Endothelial cell of umbilical vein (primary cell): ENCODE measurements at regions not wholly inside any gene's neighbourhood (a gene's known extent, or its start where the extent isn't known, plus 50 kb on each side); places are given as distances from the start of the nearest gene placed in this dataset.

Experiments used
- BruUV-seq: library from RNA; stranded (reverse); fragments of 400-500 nt; replicated peaks from 2 replicates; lab custom pipeline; 2021; lab: Mats Ljungman, UMichigan
- CTCF ChIA-PET: fragments of 300-600, 350-600 bp; sonication (Branson Sonifier 250); formaldehyde crosslinking; loops from one replicate; lab custom pipeline; 2021; ENCODE audit warnings: antibody characterized with exemption, inconsistent platforms; lab: Charles Lee
- POLR2A ChIA-PET: fragments of 300-600, 350-600 bp; sonication (Branson Sonifier 250); formaldehyde crosslinking; loops from one replicate; lab custom pipeline; 2021; ENCODE audit warnings: antibody characterized with exemption, inconsistent platforms; lab: Charles Lee
- DNase-seq: peaks from one replicate; pipeline ENCODE4 v3.0.0-alpha.2; 2011; ENCODE audit warnings: low read depth, low spot score
- FAIRE-seq: peaks from 2 replicates; lab custom pipeline; 2011; peaks lifted over from hg19 to GRCh38; lab: Jason Lieb, UNC
- H2AFZ ChIP-seq: 2 replicates; pipeline ENCODE4 v1.6.0; 2012; ENCODE audit warnings: low read depth, low read length, control low read depth, inconsistent platforms
- H3K27ac ChIP-seq: 2 replicates; pipeline ENCODE4 v1.5.1; 2011; ENCODE audit warnings: low read depth, mild to moderate bottlenecking, control low read depth, low read length, moderate library complexity; ENCODE audit not compliant: insufficient read depth
- H3K27me3 ChIP-seq, 2 experiments: 2 replicates each; pipeline versions ENCODE4 v1.6.0 to v1.6.1; 2011; ENCODE audit warnings: low read length in 2 of 2, mixed read lengths in 1 of 2; ENCODE audit not compliant: control insufficient read depth in 2 of 2, insufficient read depth in 2 of 2
- H3K36me3 ChIP-seq, 2 experiments: 2 replicates in 1 of 2; 3 replicates in 1 of 2; pipeline ENCODE4 v1.5.1; 2011; ENCODE audit warnings: low read length in 2 of 2, mild to moderate bottlenecking in 1 of 2, moderate library complexity in 1 of 2; ENCODE audit not compliant: control insufficient read depth in 2 of 2, insufficient read depth in 2 of 2; ENCODE audit errors: extremely low read depth in 1 of 2
- H3K4me1 ChIP-seq: 3 replicates; pipeline ENCODE4 v1.5.1; 2011; ENCODE audit warnings: mild to moderate bottlenecking, low read length; ENCODE audit not compliant: control insufficient read depth, insufficient read depth; ENCODE audit errors: extremely low read depth
- H3K4me2 ChIP-seq: 2 replicates; pipeline ENCODE4 v1.6.1; 2011; ENCODE audit warnings: low read length, control low read depth, mixed read lengths; ENCODE audit not compliant: insufficient read depth
- H3K4me3 ChIP-seq, 3 experiments: fragments of 200-600 bp in 1 of 3; sonication (generic), shearing (Covaris generic) in 1 of 3; replicated peaks in 1 of 3; 2 replicates each; pipeline ENCODE4 v1.5.1; 2011 to 2016; ENCODE audit warnings: control low read depth in 3 of 3, low read length in 3 of 3, mild to moderate bottlenecking in 2 of 3, inconsistent platforms in 1 of 3, low read depth in 1 of 3, moderate library complexity in 1 of 3; ENCODE audit not compliant: insufficient read depth in 1 of 3
- H3K79me2 ChIP-seq: 2 replicates; pipeline ENCODE4 v1.6.0; 2012; ENCODE audit warnings: low read length, inconsistent platforms; ENCODE audit not compliant: control insufficient read depth, insufficient read depth
- H3K9ac ChIP-seq: replicated peaks from 2 replicates; pipeline ENCODE3; 2011; ENCODE audit warnings: low read length, control low read depth; ENCODE audit not compliant: insufficient read depth; ENCODE audit errors: extremely low read depth
- H3K9me1 ChIP-seq: replicated peaks from 3 replicates; pipeline ENCODE4 v1.6.0; 2011; ENCODE audit warnings: mild to moderate bottlenecking, low read length; ENCODE audit not compliant: control insufficient read depth, insufficient read depth; ENCODE audit errors: extremely low read depth
- H3K9me3 ChIP-seq: replicated peaks from 2 replicates; pipeline ENCODE4 v1.5.1; 2012; ENCODE audit warnings: low read length, inconsistent platforms; ENCODE audit not compliant: control insufficient read depth, insufficient read depth
- H4K20me1 ChIP-seq: replicated peaks from 2 replicates; pipeline ENCODE3; 2011; ENCODE audit warnings: mild to moderate bottlenecking, low read length; ENCODE audit not compliant: control insufficient read depth, insufficient read depth; ENCODE audit errors: extremely low read depth
- FOS ChIP-seq: IDR thresholded peaks from 2 replicates; pipeline ENCODE4 v1.6.1; 2011; ENCODE audit warnings: mild to moderate bottlenecking, low read length, moderate library complexity, borderline replicate concordance; ENCODE audit not compliant: insufficient read depth
- GATA2 ChIP-seq: IDR thresholded peaks from 2 replicates; pipeline ENCODE4 v1.7.0; 2011; ENCODE audit warnings: low read depth, mild to moderate bottlenecking, moderate library complexity, mixed read lengths, low read length; ENCODE audit not compliant: insufficient read length, insufficient read depth
- JUN ChIP-seq: IDR thresholded peaks from 2 replicates; pipeline ENCODE4 v1.6.1; 2011; ENCODE audit warnings: borderline replicate concordance, low read depth; ENCODE audit not compliant: insufficient read length, insufficient read depth
- MAX ChIP-seq: IDR thresholded peaks from 2 replicates; pipeline ENCODE4 v1.6.1; 2011; ENCODE audit not compliant: insufficient read depth, insufficient read length
- MYC ChIP-seq: IDR thresholded peaks from one replicate; pipeline ENCODE4 v1.6.1; 2011; ENCODE audit warnings: mild to moderate bottlenecking, low read depth, low read length
- POLR2A ChIP-seq: IDR thresholded peaks from 2 replicates; pipeline ENCODE4 v1.6.1; 2012; ENCODE audit warnings: low read depth, mild to moderate bottlenecking, control low read depth, low read length
- POLR2AphosphoS5 ChIP-seq: IDR thresholded peaks from 2 replicates; pipeline ENCODE4 v1.6.1; 2012; ENCODE audit warnings: low read depth, mild to moderate bottlenecking, control low read depth, low read length, moderate library complexity; ENCODE audit not compliant: insufficient read depth
- dilution Hi-C: fragments of 300-500 bp; cut with MboI; formaldehyde crosslinking; loops from one replicate; pipeline ENCODE4 v1.15.0; 2019; ENCODE audit warnings: low sequenced_read_pairs; ENCODE audit not compliant: extremely low pct_ligation_motif_present
- intact Hi-C: fragments of 100-400 bp; cut with micrococcal nuclease; formaldehyde crosslinking; loops from one replicate; pipeline ENCODE4 v1.10.0; 2022

- Histone ChIP-seq H3K4me3 (no peak overlapping the region), H3K4me1 (no peaks in the 10 kb centered on the region), H3K36me3 (no peaks in the 10 kb centered on the region), H4K20me1 (no peaks in the 10 kb centered on the region), H3K9me3 (no peaks in the 10 kb centered on the region), H3K9ac (no peak overlapping the region), H3K27me3 (no peaks in the 10 kb centered on the region), H3K4me2 (no peak overlapping the region), H3K79me2 (no peaks in the 10 kb centered on the region), H3K27ac (no peak overlapping the region), H2AFZ (no peak overlapping the region), H3K9me1 (no peaks in the 10 kb centered on the region)
- TF ChIP-seq POLR2A, result no peak
- no peak for TF ChIP-seq POLR2AphosphoS5
- TF ChIP-seq JUN, result no peak
- no peak for TF ChIP-seq GATA2
- TF ChIP-seq FOS, result no peak
- TF ChIP-seq MYC, result no peak
- no peak for TF ChIP-seq MAX
- FAIRE-seq (no peak), DNase-seq (no peak)
- POLR2A ChIA-PET, result no interaction called here
- CTCF ChIA-PET, result interaction anchor here (0.9 to 1.8 kb wide), 5 partner anchors 12 to 864 kb away, joined by 4 to 10 read pairs (median 4); no protein-coding TSS in a partner anchor
- BruUV-seq, result no TSS peak
- intact Hi-C loops, result no loop called here
- dilution Hi-C loops, result no loop called here
Measured at GRCh38 chr4:11768251-11768972, 339.7 kb upstream of the HS3ST1 start.
